NCI-H187 (cell line): ENCODE measurements at regions not wholly inside any gene's neighbourhood (a gene's known extent, or its start where the extent isn't known, plus 50 kb on each side); places are given as distances from the start of the nearest gene placed in this dataset.

Experiments used
- DNase-seq, 2 experiments: peaks; one replicate each; lab custom pipeline; 2025; lab: John Stamatoyannopoulos, UW

DNA sequence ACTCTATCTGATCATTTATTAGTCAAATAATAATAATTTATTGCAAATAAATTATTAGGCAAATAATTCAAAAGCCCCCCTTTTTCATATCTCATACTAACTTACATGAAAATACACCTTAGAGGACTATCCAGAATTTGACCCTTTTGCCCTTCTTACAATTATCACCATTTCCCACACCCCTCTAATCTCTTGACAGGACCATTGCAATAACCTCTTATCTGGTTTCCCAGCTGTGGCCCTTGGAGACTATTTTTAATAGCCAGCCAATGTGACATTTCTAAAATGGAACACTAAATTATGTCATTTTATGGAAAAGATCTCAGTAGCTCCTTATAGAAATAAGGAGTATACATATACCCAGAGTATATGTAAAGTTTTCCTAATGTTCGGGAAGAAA lies 588.4 kb upstream of the COX7C start:
- DNase-seq, result no peak

DNA sequence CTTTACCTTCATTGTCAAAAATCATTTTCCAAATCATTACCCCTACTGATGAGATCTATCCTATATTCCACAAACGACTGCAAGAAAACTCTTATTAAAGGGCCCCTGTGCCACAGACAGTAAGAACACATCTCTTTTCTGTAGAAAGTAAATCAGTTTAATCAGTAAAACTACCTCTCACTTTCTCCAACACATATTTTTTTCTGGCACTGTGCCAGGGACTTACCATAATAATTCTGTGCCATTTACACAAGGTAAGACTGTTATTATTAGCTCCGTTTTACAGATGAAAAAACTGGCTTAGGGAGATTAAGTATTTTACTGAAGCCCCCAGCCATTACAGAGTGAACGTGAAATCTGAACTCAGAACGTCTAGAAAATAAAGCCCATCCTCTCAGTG lies 587.0 kb upstream of the COX7C start:
- no peak for DNase-seq

- no peak for DNase-seq
Measured at GRCh38 chr5:86038566-86038965, 579.2 kb upstream of the COX7C start.

GRCh38 chr5:86039351-86039750 lies 578.4 kb upstream of the COX7C start:
- no peak for DNase-seq

- DNase-seq, result no peak
Measured at GRCh38 chr5:86070719-86071118, 547.0 kb upstream of the COX7C start.

- DNase-seq, result no peak
Measured at GRCh38 chr5:86074297-86074696, 543.4 kb upstream of the COX7C start.

DNA sequence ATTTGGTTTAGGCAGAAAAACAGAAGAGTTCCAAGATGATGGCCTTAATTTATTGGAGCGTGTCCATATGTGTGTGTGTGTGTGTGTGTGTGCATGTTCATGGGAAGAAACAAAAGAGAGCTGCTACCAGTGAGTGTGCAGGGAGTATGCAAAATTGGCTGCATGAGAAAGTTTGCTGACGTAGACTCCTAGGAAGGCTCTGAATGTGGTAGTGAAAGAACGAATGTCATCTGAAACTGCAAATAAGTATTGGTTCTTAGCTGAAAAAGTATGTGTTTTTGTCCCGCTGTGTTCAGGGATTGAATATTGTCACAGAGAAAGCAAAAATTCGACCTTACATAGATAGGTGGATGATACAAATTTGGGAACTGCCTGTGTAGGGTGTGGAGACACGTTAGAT lies 542.6 kb upstream of the COX7C start:
- DNase-seq, result no peak

- no peak for DNase-seq
Measured at GRCh38 chr5:86095092-86095491, 522.6 kb upstream of the COX7C start.

GRCh38 chr5:86101966-86102365 lies 515.8 kb upstream of the COX7C start:
- DNase-seq, result no peak

DNA sequence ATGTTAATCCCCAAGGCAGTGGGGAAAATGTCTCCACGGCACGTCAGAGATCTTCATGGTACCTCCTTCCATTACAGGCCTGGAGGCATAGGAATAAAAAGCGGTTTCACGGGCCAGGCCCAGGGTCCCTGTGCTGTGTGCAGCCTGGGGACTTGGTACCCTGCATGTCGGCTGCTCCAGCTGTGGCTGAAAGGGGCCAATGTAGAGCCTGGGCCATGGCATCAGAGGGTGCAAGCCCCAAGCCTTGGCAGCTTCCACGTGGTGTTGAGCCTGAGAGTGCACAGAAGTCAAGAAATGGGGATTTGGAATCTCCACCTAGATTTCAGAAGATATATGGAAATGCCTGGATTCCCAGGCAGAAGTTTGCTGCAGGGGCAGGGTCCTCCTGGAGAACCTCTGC lies 508.9 kb upstream of the COX7C start:
- DNase-seq, result no peak

GRCh38 chr5:86112249-86112648 lies 505.5 kb upstream of the COX7C start:
- DNase-seq, result no peak

- no peak for DNase-seq
Measured at GRCh38 chr5:86115164-86115563, 502.6 kb upstream of the COX7C start.

DNA sequence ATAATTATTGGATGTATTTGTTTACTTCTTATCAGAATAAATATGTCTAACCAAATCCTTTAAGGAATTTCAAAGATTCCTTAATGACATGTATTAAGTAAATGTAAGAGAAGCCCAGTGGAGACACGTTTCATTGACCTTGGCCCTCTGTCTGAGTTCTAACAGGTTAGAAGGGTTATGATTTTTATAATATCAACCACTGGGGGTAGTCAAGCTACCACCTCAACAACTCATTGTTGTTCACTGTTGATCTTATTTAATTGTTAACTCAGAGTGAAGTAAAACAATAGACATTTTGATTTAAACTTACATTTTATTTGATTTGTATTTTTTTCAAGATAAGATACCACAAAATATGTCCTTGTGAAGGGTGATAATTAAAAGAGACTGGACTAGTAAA lies 499.2 kb upstream of the COX7C start:
- no peak for DNase-seq

DNA sequence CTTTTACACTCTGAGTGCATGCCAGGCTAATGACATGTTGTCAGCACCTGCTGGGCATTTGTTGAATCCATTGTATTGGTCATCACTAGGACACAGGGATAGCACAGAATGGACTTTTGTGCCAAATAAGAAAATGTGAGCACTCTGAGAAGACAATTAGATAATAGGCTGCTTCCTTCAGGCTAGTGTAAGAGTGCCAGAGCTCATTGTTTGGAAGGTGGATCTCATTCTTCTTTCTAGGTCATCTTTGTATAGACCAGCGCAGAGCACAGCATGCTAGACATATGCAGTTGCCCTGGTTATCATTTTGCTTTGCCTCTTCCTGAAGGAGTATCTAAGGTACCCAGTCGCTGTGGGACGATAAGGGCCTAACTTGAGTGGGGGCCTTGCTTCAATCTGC lies 493.4 kb upstream of the COX7C start:
- no peak for DNase-seq

GRCh38 chr5:86125731-86126601 lies 491.8 kb upstream of the COX7C start:
- no peak for DNase-seq

- DNase-seq, result no peak
Measured at GRCh38 chr5:86127696-86128095, 490.0 kb upstream of the COX7C start.

DNA sequence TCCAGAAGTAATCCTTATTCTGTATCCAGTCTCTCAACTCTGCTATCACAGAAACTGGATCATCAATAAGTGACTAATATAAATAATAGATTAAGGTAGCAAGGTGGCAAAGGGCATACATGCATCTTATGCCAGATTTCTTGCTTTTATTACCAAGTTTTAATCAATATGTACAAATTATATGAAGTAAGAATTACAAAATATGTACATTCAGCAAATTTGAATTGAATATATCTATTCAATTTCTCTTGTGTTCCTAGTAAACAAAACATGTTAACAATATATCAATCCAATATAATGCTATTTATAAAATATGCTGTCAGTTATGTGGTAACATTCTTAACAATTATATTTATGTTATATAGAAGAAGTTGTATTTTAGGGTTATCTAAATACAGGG lies 488.7 kb upstream of the COX7C start:
- DNase-seq, result no peak

GRCh38 chr5:86137297-86137696 lies 480.4 kb upstream of the COX7C start:
- no peak for DNase-seq

- DNase-seq, result no peak
Measured at GRCh38 chr5:86143837-86144236, 473.9 kb upstream of the COX7C start.

DNA sequence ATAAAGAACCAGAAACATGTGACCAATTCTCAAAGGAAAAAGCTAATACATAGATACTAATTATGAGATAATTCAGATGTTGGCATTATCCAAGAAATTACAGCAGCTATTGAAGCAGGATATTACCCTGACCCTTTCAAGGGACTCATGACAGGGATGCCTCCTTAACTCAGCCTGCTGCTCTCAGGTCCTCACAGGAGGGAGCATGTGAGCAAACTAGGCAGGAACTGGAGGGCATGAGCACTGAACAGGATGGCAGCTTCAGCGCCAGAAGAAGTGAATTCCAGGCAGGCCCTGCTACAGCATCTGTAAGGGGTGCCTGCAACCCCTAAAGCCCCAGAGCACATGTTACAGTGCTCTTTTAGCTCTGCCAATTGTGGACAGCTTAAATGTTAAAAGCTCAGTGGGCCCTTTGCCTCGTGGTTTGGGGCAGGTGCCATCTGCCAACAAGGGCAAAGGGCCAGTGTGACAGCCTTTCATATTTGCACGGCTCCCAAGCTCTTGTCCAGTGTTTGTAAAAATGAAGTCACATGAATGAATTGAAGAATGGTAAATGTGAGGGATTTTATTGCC lies 464.7 kb upstream of the COX7C start:
- no peak for DNase-seq

GRCh38 chr5:86155796-86156195 lies 461.9 kb upstream of the COX7C start:
- no peak for DNase-seq

DNA sequence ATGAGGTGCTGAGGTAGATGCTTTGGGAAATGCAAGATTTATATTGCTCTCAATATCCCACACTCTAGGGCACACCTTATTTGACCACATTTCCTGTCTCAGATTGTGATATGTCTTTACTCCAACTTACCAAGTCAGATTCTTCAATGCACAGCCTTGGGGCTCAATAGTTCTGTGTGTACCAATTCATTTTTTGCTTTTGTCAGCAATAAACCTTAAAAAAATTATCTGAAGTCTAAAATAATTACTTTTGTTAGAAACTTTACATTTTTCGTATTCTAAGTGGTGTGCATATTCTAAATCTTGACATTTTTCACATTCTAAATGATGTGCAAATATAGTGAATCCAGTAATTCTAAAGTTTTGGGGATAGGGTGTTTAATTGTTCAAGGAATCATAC lies 447.5 kb upstream of the COX7C start:
- DNase-seq, result no peak

GRCh38 chr5:86175224-86175623 lies 442.5 kb upstream of the COX7C start:
- DNase-seq, result no peak

- DNase-seq, result no peak
Measured at GRCh38 chr5:86199287-86199686, 418.5 kb upstream of the COX7C start.
